ENCODE measurements at regions not wholly inside any gene's neighbourhood (a gene's known extent, or its start where the extent isn't known, plus 50 kb on each side); places are given as distances from the start of the nearest gene placed in this dataset.

GRCh38 chr13:24110011-24110410 is 50.5 kb upstream of the SPATA13 start:
- ChIA-PET CTCF (no interaction called here), POLR2A (no interaction called here)
- Histone ChIP-seq H3K4me1 (ENCODE audit: control insufficient read depth in 2 of 2, insufficient read depth in 2 of 2, low read length in 2 of 2) (no peaks in the 10 kb centered on the region), H3K27ac (ENCODE audit: low read length in 2 of 2) (no peak overlapping the region), H3K9me3 (ENCODE audit: control extremely low read depth in 1 of 3, control insufficient read depth in 2 of 3, insufficient read depth in 1 of 3, low read length in 2 of 3) (peaks cover 0 to 4% (median 0%) of the 10 kb centered on the region in 3 donors), H3K36me3 (replicated peaks in 1 of 2; ENCODE audit: control extremely low read depth in 1 of 2, control insufficient read depth in 1 of 2, extremely low read depth in 1 of 2, insufficient read depth in 2 of 2, low read length in 1 of 2) (no peaks in the 10 kb centered on the region), H3K27me3 (replicated peaks in 1 of 4; ENCODE audit: control extremely low read depth in 1 of 4, control insufficient read depth in 3 of 4, insufficient read depth in 4 of 4, low read length in 3 of 4) (peaks cover 0 to 2% (median 0%) of the 10 kb centered on the region in 4 experiments), H3K79me2 (ENCODE audit: control insufficient read depth, insufficient read depth, low read length) (no peaks in the 10 kb centered on the region), H2AFZ (ENCODE audit: insufficient read depth, low read depth, low read length, poor library complexity, severe bottlenecking) (no peak overlapping the region), H3K9ac (ENCODE audit: low read length) (no peak overlapping the region), H4K20me1 (ENCODE audit: control insufficient read depth, insufficient read depth, low read length, poor library complexity, severe bottlenecking) (no peaks in the 10 kb centered on the region), H3K4me2 (replicated peaks; ENCODE audit: low read depth, low read length, poor library complexity, severe bottlenecking) (no peak overlapping the region), H3K4me3 (ENCODE audit: control extremely low read depth in 1 of 5, extremely low read depth in 1 of 5, insufficient read depth in 1 of 5, low read depth in 2 of 5, low read length in 4 of 5) (no peak overlapping the region)
- intact Hi-C loops (cut with micrococcal nuclease), result no loop called here
- H3K9me3 Mint-ChIP-seq (ENCODE audit: insufficient read depth), result no peaks in the 10 kb centered on the region
- H3K4me1 Mint-ChIP-seq, result peaks cover under 1% of the 10 kb centered on the region
- no peak overlapping the region for H3K4me3 Mint-ChIP-seq
- TF ChIP-seq CTCF (IDR thresholded peaks at IDR 0.05), result no peak
- TF ChIP-seq EZH2 (IDR thresholded peaks at IDR 0.05; ENCODE audit: borderline replicate concordance, insufficient read depth, low read depth, low read length, poor library complexity, severe bottlenecking), result no peak
- H3K27ac Mint-ChIP-seq, result no peak overlapping the region
- WGBS (ENCODE audit: insufficient coverage), result no CpG with 5 or more reads among the region's 4 CpGs
- no peak for ATAC-seq (ENCODE audit: low read depth)
- DNase-seq, result no peak
- peaks cover 17% of the 10 kb centered on the region for H3K27me3 Mint-ChIP-seq
